OCI-LY1 (cell line): ENCODE measurements at regions not wholly inside any gene's neighbourhood (a gene's known extent, or its start where the extent isn't known, plus 50 kb on each side); places are given as distances from the start of the nearest gene placed in this dataset.

Source experiments
- CTCF ChIP-seq: fragments of 200-600 bp; sonication (generic), shearing (Covaris generic); IDR thresholded peaks from 2 replicates; pipeline ENCODE4 v1.5.1; 2017; ENCODE audit warnings: mild to moderate bottlenecking, antibody characterized with exemption, low read length, moderate library complexity, mixed read lengths
- EZH2 ChIP-seq: fragments of 200-600 bp; sonication (generic), shearing (Covaris generic); IDR thresholded peaks from 2 replicates; pipeline ENCODE4 v1.8.0; 2017; ENCODE audit warnings: borderline replicate concordance, mixed run types, mild to moderate bottlenecking, antibody characterized with exemption, low read length, moderate library complexity, mixed read lengths

- TF ChIP-seq CTCF, result no peak
- no peak for TF ChIP-seq EZH2
These were observed 312.7 kb upstream of the PDE4D start for GRCh38 chr5:60206234-60206633.
